ENCODE measurements at regions not wholly inside any gene's neighbourhood (a gene's known extent, or its start where the extent isn't known, plus 50 kb on each side); places are given as distances from the start of the nearest gene placed in this dataset.

DNA sequence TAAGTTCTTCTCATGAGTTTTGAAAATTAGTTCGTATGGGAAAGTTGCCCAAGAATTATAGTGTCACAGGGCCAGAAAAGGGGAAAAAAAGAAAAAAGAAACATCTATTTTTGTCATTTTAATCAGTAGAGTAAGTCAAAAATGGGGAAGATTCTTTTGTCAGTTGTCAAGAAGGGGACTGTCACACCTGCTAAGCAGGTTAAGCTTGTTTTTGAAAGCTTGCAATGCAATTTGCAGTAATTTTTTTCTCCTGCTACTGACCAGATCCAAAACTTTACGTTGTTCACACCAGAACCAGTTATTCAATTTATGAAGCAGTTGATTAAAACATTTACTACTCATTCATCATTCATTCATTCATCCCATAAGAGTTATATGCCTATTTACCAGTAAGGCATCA is 171.4 kb downstream of the SOX4 start:
- no peaks in the 10 kb centered on the region for H3K9me3 ChIP-seq
- no peak overlapping the region for H3K27ac ChIP-seq (ENCODE audit: low read depth in 2 of 2, low read length in 1 of 2)
- H3K9ac ChIP-seq = no peak overlapping the region
- DNase-seq = no peak
- H3K27me3 ChIP-seq (ENCODE audit: insufficient read depth) = no peaks in the 10 kb centered on the region
- TF ChIP-seq RXRA (IDR thresholded peaks at IDR 0.05; ENCODE audit: borderline replicate concordance, low read depth) (no peak), SMC3 (IDR thresholded peaks at IDR 0.05; ENCODE audit: low read depth, low read length) (no peak), EP300 (IDR thresholded peaks at IDR 0.05; ENCODE audit: borderline replicate concordance in 1 of 2, low read depth in 1 of 2, low read length in 1 of 2) (no peak), TEAD4 (IDR thresholded peaks at IDR 0.05; ENCODE audit: borderline replicate concordance, insufficient read depth) (no peak)
- H3K79me2 ChIP-seq (ENCODE audit: insufficient read depth) = peaks cover 1% of the 10 kb centered on the region; the same call in 1 of the 2 replicates
- peaks cover 3 to 21% of the 10 kb centered on the region in 2 experiments; a peak in 3 of 4 replicates for H3K4me1 ChIP-seq (ENCODE audit: control insufficient read depth in 1 of 2, insufficient read depth in 2 of 2, low read depth in 1 of 2, low read length in 1 of 2)
- H3K4me2 ChIP-seq = no peak overlapping the region
- ChIA-PET CTCF (no interaction called here), POLR2A (no interaction called here)
- no peak overlapping the region for H3K4me3 ChIP-seq (ENCODE audit: low read depth in 2 of 2, low read length in 1 of 2)
- H2AFZ ChIP-seq (ENCODE audit: low read depth) = no peak overlapping the region
- H4K20me1 ChIP-seq (ENCODE audit: insufficient read depth) = no peaks in the 10 kb centered on the region
- peaks cover 26% of the 10 kb centered on the region for H3F3A ChIP-seq (replicated peaks; ENCODE audit: insufficient read depth)
- peaks cover 0 to 13% of the 10 kb centered on the region in 2 experiments for H3K36me3 ChIP-seq (replicated peaks in 1 of 2; ENCODE audit: control insufficient read depth in 1 of 2, insufficient read depth in 2 of 2, low read length in 1 of 2)
- H3K9me2 ChIP-seq = no peaks in the 10 kb centered on the region
- WGBS (ENCODE audit: low lambda C conversion rate) = 97% methylated on average over 2 of the region's 2 CpGs

DNA sequence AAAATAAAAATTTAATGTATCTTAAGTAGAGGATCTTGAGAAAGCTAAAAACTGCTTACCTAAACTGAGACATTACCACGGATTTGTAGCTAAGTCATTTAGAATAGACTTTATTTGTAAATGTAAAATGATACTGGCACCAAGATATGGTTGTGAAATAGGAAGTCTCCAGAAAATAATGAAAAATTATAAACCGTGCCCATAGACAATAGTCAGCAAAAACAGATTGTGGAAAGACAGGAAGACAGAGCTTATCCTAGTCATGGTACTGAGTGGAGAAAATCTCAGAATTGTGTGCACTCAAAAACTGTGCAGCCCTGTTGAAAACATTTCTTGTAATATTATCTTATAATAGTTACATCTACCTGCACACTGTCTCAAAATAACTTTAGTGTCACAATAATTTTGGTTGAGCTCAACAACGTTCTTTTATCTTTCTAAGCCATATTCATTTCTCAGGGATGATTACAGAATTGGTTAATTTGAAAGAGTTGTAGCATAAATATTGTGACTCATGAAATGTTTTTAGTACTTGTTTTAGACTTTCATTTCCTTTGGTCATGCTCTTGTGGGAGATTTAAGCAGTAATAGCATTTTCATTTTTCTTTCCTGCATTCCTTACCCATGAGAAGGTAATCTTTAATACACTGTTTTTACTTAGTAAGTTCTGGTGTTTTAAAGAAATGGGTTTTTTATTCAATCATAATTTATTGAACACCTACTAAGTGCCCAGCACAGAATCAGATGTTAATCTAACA is 174.5 kb downstream of the SOX4 start:
- POLR2A ChIA-PET = no interaction called here

More for the DNA sequence above, 174.5 kb downstream of the SOX4 start:
- Histone ChIP-seq H3K4me1 (ENCODE audit: control insufficient read depth in 1 of 2, insufficient read depth in 2 of 2, low read depth in 1 of 2, low read length in 1 of 2) (peaks cover 3 to 45% of the 10 kb centered on the region in 2 experiments; a peak in 3 of 4 replicates), H2AFZ (ENCODE audit: low read depth) (no peak overlapping the region), H3K9me3 (no peaks in the 10 kb centered on the region), H3K9ac (peak overlapping the region; percentile 46; the same call in 1 of the 2 replicates), H4K20me1 (ENCODE audit: insufficient read depth) (no peaks in the 10 kb centered on the region), H3F3A (replicated peaks; ENCODE audit: insufficient read depth) (peaks cover 34% of the 10 kb centered on the region), H3K27ac (ENCODE audit: low read depth in 2 of 2, low read length in 1 of 2) (peak overlapping the region; percentile 77 to 92; a peak in 3 of 4 replicates), H3K27me3 (ENCODE audit: insufficient read depth) (no peaks in the 10 kb centered on the region), H3K36me3 (replicated peaks in 1 of 2; ENCODE audit: control insufficient read depth in 1 of 2, insufficient read depth in 2 of 2, low read length in 1 of 2) (no peaks in the 10 kb centered on the region), H3K4me2 (peak overlapping the region; percentile 67; the same call in 1 of the 2 replicates), H3K79me2 (ENCODE audit: insufficient read depth) (peaks cover 17% of the 10 kb centered on the region; the same call in 1 of the 2 replicates), H3K4me3 (ENCODE audit: low read depth in 2 of 2, low read length in 1 of 2) (no peak overlapping the region), H3K9me2 (no peaks in the 10 kb centered on the region)
- CTCF ChIA-PET = interaction anchor here (0.5 kb wide), 1 partner anchor 300 kb away, joined by 3 read pairs; no protein-coding TSS in a partner anchor
- no peak for TF ChIP-seq CHD2 (IDR thresholded peaks at IDR 0.05; ENCODE audit: low read length, partially characterized antibody)
- no peak for TF ChIP-seq MXI1 (IDR thresholded peaks at IDR 0.05; ENCODE audit: low read depth, low read length)
- TF ChIP-seq, protein P1, sequence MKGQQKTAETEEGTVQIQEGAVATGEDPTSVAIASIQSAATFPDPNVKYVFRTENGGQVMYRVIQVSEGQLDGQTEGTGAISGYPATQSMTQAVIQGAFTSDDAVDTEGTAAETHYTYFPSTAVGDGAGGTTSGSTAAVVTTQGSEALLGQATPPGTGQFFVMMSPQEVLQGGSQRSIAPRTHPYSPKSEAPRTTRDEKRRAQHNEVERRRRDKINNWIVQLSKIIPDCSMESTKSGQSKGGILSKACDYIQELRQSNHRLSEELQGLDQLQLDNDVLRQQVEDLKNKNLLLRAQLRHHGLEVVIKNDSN (IDR thresholded peaks at IDR 0.05; ENCODE audit: borderline replicate concordance, low read depth) = no peak
- no peak for TF ChIP-seq FOXM1 (IDR thresholded peaks at IDR 0.05; ENCODE audit: low read depth)
- TF ChIP-seq MEF2A (IDR thresholded peaks at IDR 0.05; ENCODE audit: borderline replicate concordance, low read depth) = peak; percentile 61
- peak; percentile 54; the same call in 1 of the 2 replicates for TF ChIP-seq FOSL2 (IDR thresholded peaks at IDR 0.05; ENCODE audit: borderline replicate concordance, low read depth)
- TF ChIP-seq EZH2phosphoT487 (IDR thresholded peaks at IDR 0.05; ENCODE audit: borderline replicate concordance, low read depth) = no peak
- TF ChIP-seq, protein P2, sequence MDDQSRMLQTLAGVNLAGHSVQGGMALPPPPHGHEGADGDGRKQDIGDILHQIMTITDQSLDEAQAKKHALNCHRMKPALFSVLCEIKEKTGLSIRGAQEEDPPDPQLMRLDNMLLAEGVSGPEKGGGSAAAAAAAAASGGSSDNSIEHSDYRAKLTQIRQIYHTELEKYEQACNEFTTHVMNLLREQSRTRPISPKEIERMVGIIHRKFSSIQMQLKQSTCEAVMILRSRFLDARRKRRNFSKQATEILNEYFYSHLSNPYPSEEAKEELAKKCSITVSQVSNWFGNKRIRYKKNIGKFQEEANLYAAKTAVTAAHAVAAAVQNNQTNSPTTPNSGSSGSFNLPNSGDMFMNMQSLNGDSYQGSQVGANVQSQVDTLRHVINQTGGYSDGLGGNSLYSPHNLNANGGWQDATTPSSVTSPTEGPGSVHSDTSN (IDR thresholded peaks at IDR 0.05) = peak; percentile 38; the same call in 1 of the 2 replicates
- no peak for TF ChIP-seq RXRA (IDR thresholded peaks at IDR 0.05; ENCODE audit: borderline replicate concordance, low read depth)
- TF ChIP-seq NFIC (IDR thresholded peaks at IDR 0.05; ENCODE audit: borderline replicate concordance) = no peak
- TF ChIP-seq GABPA (IDR thresholded peaks at IDR 0.05; ENCODE audit: low read depth) = no peak
- TF ChIP-seq EP300 (IDR thresholded peaks at IDR 0.05; ENCODE audit: borderline replicate concordance in 1 of 2, low read depth in 1 of 2, low read length in 1 of 2) = peak in 1 of 2 experiments; percentile 46; a peak in 1 of 4 replicates
- TF ChIP-seq IRF3 (IDR thresholded peaks at IDR 0.05; ENCODE audit: low read depth, low read length) = no peak
- TF ChIP-seq SIN3A (IDR thresholded peaks at IDR 0.05; ENCODE audit: borderline replicate concordance, low read depth, low read length) = no peak
- no peak for TF ChIP-seq SMC3 (IDR thresholded peaks at IDR 0.05; ENCODE audit: low read depth, low read length)
- TF ChIP-seq TCF12 (IDR thresholded peaks at IDR 0.05) = peak; percentile 62
- no peak for TF ChIP-seq GATA2 (CRISPR knock-in tag; IDR thresholded peaks at IDR 0.05)
- peak; percentile 68; the same call in 1 of the 2 replicates for TF ChIP-seq JUND (IDR thresholded peaks at IDR 0.05)
- 33% methylated on average over 3 of the region's 3 CpGs for WGBS (ENCODE audit: low lambda C conversion rate)
- DNase-seq = no peak
